ENCODE measurements at regions not wholly inside any gene's neighbourhood (a gene's known extent, or its start where the extent isn't known, plus 50 kb on each side); places are given as distances from the start of the nearest gene placed in this dataset.

GRCh38 chr1:228930479-228930957 is 195.2 kb downstream of the RHOU start:
- TF ChIP-seq, protein P1, sequence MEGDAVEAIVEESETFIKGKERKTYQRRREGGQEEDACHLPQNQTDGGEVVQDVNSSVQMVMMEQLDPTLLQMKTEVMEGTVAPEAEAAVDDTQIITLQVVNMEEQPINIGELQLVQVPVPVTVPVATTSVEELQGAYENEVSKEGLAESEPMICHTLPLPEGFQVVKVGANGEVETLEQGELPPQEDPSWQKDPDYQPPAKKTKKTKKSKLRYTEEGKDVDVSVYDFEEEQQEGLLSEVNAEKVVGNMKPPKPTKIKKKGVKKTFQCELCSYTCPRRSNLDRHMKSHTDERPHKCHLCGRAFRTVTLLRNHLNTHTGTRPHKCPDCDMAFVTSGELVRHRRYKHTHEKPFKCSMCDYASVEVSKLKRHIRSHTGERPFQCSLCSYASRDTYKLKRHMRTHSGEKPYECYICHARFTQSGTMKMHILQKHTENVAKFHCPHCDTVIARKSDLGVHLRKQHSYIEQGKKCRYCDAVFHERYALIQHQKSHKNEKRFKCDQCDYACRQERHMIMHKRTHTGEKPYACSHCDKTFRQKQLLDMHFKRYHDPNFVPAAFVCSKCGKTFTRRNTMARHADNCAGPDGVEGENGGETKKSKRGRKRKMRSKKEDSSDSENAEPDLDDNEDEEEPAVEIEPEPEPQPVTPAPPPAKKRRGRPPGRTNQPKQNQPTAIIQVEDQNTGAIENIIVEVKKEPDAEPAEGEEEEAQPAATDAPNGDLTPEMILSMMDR (IDR thresholded peaks at IDR 0.05; ENCODE audit: insufficient read depth, low read length, severe bottlenecking) = no peak
- peak; percentile 13 for DNase-seq (ENCODE audit: low read depth)
- Histone ChIP-seq H3K27me3 (ENCODE audit: control insufficient read depth, insufficient read depth, low read length) (no peaks in the 10 kb centered on the region), H3K36me3 (ENCODE audit: control insufficient read depth, insufficient read depth, low read length) (no peaks in the 10 kb centered on the region), H3K4me3 (ENCODE audit: low read depth, low read length) (no peak overlapping the region)
- FAIRE-seq = no peak

DNA sequence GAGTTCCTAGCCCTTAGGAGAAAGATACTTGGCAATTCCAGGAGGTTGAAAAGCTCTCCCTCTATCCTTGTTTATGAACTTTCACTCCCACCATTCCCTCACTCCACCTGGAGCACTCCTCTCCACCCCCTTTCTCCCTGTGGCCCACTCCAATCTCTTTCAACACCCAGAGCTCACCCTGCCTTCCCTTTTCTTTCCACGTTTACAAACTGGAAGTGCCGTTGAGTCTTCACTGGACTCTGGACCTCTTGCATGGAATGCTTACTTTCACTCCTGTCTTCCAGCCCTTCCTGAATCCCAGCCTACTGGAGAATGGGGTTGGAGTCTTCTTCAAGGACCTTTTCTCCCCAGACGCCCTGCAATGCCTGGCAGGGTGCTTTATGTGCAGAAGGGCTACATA is 198.5 kb downstream of the RHOU start:
- H3K27me3 ChIP-seq (ENCODE audit: control insufficient read depth, insufficient read depth, low read length) = peaks cover 2% of the 10 kb centered on the region
- H3K4me3 ChIP-seq (ENCODE audit: low read depth, low read length) = no peak overlapping the region
- no peaks in the 10 kb centered on the region for H3K36me3 ChIP-seq (ENCODE audit: control insufficient read depth, insufficient read depth, low read length)
- FAIRE-seq (peak; percentile 52), DNase-seq (ENCODE audit: low read depth) (no peak)
- TF ChIP-seq, protein P1 (IDR thresholded peaks at IDR 0.05; ENCODE audit: insufficient read depth, low read length, severe bottlenecking) = no peak

DNA sequence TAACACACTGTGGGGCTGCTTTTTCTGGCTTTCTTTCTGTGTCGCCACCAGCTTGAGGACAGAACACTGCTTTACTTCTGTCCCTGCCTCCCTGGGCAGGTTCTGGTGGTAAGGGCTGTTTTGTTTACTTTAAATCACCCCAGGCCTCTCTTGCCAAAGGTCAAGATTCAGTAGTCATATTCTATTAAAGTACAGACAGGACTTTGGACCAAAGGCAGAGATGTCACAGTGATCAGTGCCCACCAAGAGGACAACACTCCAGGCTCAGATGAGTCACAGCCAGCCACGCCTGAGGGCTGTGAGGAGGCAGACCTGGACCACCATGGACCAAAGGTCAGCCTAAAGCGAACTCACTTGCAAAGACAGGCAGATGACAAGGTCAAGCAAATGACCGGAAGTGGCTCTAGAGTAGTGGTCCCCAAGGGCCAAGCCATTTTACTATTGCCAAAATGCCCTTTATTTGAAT is 200.0 kb downstream of the RHOU start:
- H3K27me3 ChIP-seq (ENCODE audit: control insufficient read depth, insufficient read depth, low read length) = peaks cover 2% of the 10 kb centered on the region
- no peaks in the 10 kb centered on the region for H3K36me3 ChIP-seq (ENCODE audit: control insufficient read depth, insufficient read depth, low read length)
- no peak for DNase-seq (ENCODE audit: low read depth)
- no peak overlapping the region for H3K4me3 ChIP-seq (ENCODE audit: low read depth, low read length)
- TF ChIP-seq, protein P1 (IDR thresholded peaks at IDR 0.05; ENCODE audit: insufficient read depth, low read length, severe bottlenecking) = no peak
- FAIRE-seq = no peak

DNA sequence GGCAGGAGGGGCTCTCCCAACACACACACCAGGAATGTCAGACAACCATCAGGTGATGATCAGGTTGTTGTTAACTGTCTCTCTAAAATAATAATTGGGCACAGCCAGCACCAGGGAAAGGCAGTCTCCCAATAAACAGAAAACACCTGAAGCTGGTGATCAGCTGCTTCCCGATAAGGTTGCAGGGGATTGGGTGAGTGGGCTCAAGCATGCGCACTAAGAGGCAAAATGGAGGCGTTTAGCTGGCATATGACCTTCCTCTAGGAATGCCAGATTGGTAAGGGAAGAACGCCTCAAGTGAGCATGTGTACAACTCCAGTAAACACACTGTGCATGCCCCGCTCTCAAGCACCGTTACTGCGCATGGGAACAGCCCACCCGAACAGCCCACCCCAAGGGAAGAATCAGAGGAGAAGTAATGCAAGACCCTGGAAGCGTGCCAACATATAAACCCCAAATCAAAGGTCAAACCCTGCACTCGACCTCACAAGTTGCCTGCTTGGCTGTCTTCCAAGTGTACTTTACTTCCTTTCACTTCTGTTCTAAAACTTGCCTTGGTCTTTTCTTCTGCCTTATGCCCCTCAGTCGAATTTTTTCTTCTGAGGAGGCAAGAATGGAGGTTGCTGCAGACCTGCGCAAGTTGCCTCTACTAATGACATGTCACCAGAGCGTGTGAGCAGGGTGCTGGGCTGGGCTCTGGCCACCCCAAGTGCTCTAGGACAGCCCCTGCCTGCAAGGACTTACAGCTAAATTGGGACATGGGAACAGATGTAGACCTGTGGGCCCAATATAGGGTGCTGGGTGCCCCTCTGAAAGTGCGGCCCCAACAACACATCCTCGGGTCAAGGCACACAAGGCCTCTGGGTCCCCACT is 200.8 kb downstream of the RHOU start:
- DNase-seq (ENCODE audit: low read depth) (no peak), FAIRE-seq (no peak)
- no peaks in the 10 kb centered on the region for H3K36me3 ChIP-seq (ENCODE audit: control insufficient read depth, insufficient read depth, low read length)
- peaks cover 2% of the 10 kb centered on the region for H3K27me3 ChIP-seq (ENCODE audit: control insufficient read depth, insufficient read depth, low read length)
- TF ChIP-seq, protein P1 (IDR thresholded peaks at IDR 0.05; ENCODE audit: insufficient read depth, low read length, severe bottlenecking) = no peak
- no peak overlapping the region for H3K4me3 ChIP-seq (ENCODE audit: low read depth, low read length)

DNA sequence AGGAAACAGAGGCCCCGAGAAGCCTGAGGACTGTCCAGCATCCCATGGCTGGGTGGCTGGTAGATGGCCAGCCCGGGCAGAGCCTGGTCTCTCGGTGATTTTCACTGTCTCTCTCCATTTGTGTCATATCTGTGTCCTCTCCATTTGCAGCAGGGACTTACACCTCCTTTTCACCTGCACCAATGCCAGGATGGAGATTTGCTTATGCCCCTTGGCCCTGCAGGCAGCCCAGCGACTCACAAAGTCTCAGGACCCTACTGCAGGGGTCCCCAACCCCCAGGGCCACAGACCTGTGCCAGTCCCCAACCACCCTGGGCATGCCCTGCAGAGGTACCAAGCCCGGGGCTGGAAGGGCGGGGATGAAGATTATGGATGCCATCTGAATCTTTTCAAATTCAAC is 201.6 kb downstream of the RHOU start:
- no peak overlapping the region for H3K4me3 ChIP-seq (ENCODE audit: low read depth, low read length)
- DNase-seq (ENCODE audit: low read depth) (no peak), FAIRE-seq (no peak)
- TF ChIP-seq, protein P1 (IDR thresholded peaks at IDR 0.05; ENCODE audit: insufficient read depth, low read length, severe bottlenecking) = no peak
- H3K27me3 ChIP-seq (ENCODE audit: control insufficient read depth, insufficient read depth, low read length) = peaks cover 2% of the 10 kb centered on the region
- no peaks in the 10 kb centered on the region for H3K36me3 ChIP-seq (ENCODE audit: control insufficient read depth, insufficient read depth, low read length)

Data from bronchial epithelial cell (primary cell).